K562 (cell line): ENCODE measurements at regions not wholly inside any gene's neighbourhood (a gene's known extent, or its start where the extent isn't known, plus 50 kb on each side); places are given as distances from the start of the nearest gene placed in this dataset.

Experiments used
- ATF6 ChIP-seq: sonication (generic); formaldehyde crosslinking; IDR thresholded peaks from 2 replicates; pipeline ENCODE4 v1.4.0; 2020; ENCODE audit warnings: mild to moderate bottlenecking, missing genetic modification reagents
- GTF2F1 ChIP-seq: IDR thresholded peaks from 2 replicates; pipeline ENCODE4 v1.6.1; 2011; ENCODE audit warnings: low read depth, low read length, improper control_type of control experiment
- MTA1 ChIP-seq: fragments of 450-650 bp; IDR thresholded peaks from 2 replicates; pipeline ENCODE4 v1.6.1; 2017; ENCODE audit warnings: borderline replicate concordance
- NR0B1 ChIP-seq: fragments of 450-650 bp; IDR thresholded peaks from one replicate; pipeline ENCODE4 v1.6.1; 2018; ENCODE audit warnings: mild to moderate bottlenecking, moderate library complexity; ENCODE audit not compliant: partially characterized antibody
- ZBTB40 ChIP-seq, 2 experiments: fragments of 450-650 bp in 1 of 2; sonication (generic) in 1 of 2; formaldehyde crosslinking in 1 of 2; IDR thresholded peaks; 2 replicates each; pipeline versions ENCODE4 v1.7.1 to v1.9.0; 2016 to 2022; ENCODE audit warnings: inconsistent platforms in 1 of 2, mild to moderate bottlenecking in 1 of 2, missing genetic modification reagents in 1 of 2
- ZNF174 ChIP-seq: fragments of 250-450 bp; sonication (Bioruptor Pico); IDR thresholded peaks from 2 replicates; pipeline ENCODE4 v1.4.0; 2020; ENCODE audit warnings: mild to moderate bottlenecking
- ZNF551 ChIP-seq: fragments of 250-450 bp; sonication (Bioruptor Pico); IDR thresholded peaks from 2 replicates; pipeline ENCODE4 v1.5.0; 2021; ENCODE audit warnings: mild to moderate bottlenecking, moderate library complexity
- ZNF79 ChIP-seq: fragments of 250-450 bp; sonication (Bioruptor Pico); IDR thresholded peaks from 2 replicates; pipeline ENCODE4 v1.4.0; 2020; ENCODE audit warnings: low read depth, mild to moderate bottlenecking, moderate library complexity

GRCh38 chr5:73228052-73228451 is 55.1 kb downstream of the TMEM174 start (continued):
- TF ChIP-seq NR0B1 = no peak
- no peak for TF ChIP-seq GTF2F1
- no peak for TF ChIP-seq ZNF79
- no peak for TF ChIP-seq MTA1
- no peak for TF ChIP-seq ZBTB40 (IDR thresholded peaks at IDR 0.05)
- TF ChIP-seq ZBTB40 (CRISPR knock-in tag; IDR thresholded peaks at IDR 0.05) = no peak
- TF ChIP-seq ZNF551 (CRISPR knock-in tag) = no peak
- no peak for TF ChIP-seq ATF6
- TF ChIP-seq ZNF174 (CRISPR knock-in tag) = no peak
